ENCODE measurements at regions not wholly inside any gene's neighbourhood (a gene's known extent, or its start where the extent isn't known, plus 50 kb on each side); places are given as distances from the start of the nearest gene placed in this dataset.
"Not testable (repeated sequence)": the region's sequence is repeated elsewhere in the genome, so short reads cannot be mapped to it uniquely, and the experiment has no call there.

DNA sequence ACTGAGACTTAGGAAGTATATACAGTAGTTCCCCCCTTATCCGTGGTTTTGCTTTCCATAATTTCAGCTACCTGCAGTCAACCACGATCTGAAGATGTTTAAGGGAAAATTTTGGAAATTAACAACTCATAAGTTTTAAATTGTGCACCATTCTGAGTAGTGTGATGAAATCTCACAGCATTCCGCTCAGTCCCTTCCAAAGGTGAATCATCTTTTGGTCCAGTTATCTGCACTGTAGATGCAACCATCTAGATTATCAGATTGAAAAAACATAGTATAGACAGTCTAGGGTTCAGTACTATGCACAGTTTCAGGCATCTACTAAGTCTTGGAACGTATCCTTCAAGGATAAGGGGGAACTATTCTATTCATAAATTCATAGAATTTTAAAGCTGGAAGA, 109.0 kb downstream of the ANXA3 start:
- peaks cover 49% of the 10 kb centered on the region for H3K4me1 ChIP-seq (ENCODE audit: control insufficient read depth, insufficient read depth, low read length, poor library complexity, severe bottlenecking)
- WGBS, 2 experiments (ENCODE audit: insufficient coverage in 2 of 2), result no CpG with 5 or more reads among the region's 4 CpGs
- no peak overlapping the region for H3K27ac ChIP-seq (ENCODE audit: low read depth, low read length, severe bottlenecking)
- H3K9me3 ChIP-seq (ENCODE audit: control insufficient read depth, low read length), result no peaks in the 10 kb centered on the region
- H3K4me3 ChIP-seq (ENCODE audit: extremely low read depth, insufficient read depth, low read length, poor library complexity, severe bottlenecking), result no peak overlapping the region
- H3K36me3 ChIP-seq (ENCODE audit: control insufficient read depth, insufficient read depth, low read length), result no peaks in the 10 kb centered on the region

DNA sequence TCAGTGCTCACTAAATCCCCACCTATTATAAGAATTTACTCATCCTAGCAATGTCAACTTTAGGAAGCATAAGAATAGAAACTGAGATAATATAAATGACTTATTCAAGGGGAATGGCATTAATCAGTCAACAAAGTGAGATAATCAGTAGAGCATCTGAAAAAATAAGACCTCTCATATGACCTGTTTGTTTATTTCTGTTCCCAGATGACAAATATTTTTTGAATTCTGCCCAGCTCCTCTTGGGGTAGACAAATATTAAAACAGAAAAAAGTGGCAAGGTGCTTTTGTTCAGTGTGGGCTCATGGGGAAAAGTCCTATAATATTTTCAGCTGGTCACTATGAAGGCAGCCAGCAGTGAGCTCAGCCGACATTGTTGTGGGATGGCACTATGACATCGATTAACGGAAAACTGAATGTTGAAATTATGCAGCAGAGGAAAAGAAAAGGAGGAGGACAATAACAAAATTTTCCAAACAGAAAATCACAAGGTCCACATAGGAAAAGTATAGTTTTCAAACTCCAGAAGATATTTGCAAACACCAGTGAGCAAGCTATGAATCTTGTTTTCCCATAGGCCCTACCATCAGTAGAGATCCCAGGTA, 109.6 kb downstream of the ANXA3 start:
- Histone ChIP-seq H3K4me3 (ENCODE audit: extremely low read depth, insufficient read depth, low read length, poor library complexity, severe bottlenecking) (no peak overlapping the region), H3K4me1 (ENCODE audit: control insufficient read depth, insufficient read depth, low read length, poor library complexity, severe bottlenecking) (peaks cover 44% of the 10 kb centered on the region), H3K36me3 (ENCODE audit: control insufficient read depth, insufficient read depth, low read length) (no peaks in the 10 kb centered on the region), H3K27ac (ENCODE audit: low read depth, low read length, severe bottlenecking) (peak overlapping the region; percentile 39), H3K9me3 (ENCODE audit: control insufficient read depth, low read length) (no peaks in the 10 kb centered on the region)
- WGBS, 2 experiments (ENCODE audit: insufficient coverage in 2 of 2), result 60% methylated on average over 1 of the region's 3 CpGs; no CpG with 5 or more reads in 1 of the 2 experiments

DNA sequence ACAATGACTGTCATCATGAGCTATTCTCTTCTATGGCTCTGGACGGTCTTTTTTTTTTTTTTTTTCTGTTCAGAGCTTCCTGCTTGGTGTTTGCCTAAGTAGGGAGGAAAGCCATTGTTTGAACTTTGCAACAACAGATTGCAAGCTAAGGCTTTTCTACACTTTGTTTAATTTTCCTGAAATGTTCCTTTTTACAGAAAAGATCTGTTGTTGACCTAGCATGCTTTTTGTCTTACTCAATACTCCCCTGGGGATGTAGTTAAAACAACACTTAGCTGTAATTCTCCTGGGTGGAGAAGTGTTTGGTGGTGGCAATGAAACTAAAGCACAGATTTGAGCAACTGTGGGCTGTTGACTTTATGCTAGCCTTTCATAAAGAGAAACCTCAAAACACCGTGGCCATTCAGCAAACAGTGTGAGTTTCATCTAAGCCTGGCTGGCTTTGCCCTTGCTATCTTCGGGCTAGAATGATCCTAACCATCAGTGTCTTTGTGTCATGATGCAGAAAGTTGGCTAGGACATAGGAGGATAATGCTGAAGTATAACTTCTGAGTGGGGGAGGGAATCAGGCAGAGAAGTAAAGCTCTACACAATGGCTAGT, 110.5 kb downstream of the ANXA3 start:
- H3K9me3 ChIP-seq (ENCODE audit: control insufficient read depth, low read length), result no peaks in the 10 kb centered on the region
- peaks cover 38% of the 10 kb centered on the region for H3K4me1 ChIP-seq (ENCODE audit: control insufficient read depth, insufficient read depth, low read length, poor library complexity, severe bottlenecking)
- H3K27ac ChIP-seq (ENCODE audit: low read depth, low read length, severe bottlenecking), result peak overlapping the region; percentile 80
- H3K36me3 ChIP-seq (ENCODE audit: control insufficient read depth, insufficient read depth, low read length), result no peaks in the 10 kb centered on the region
- H3K4me3 ChIP-seq (ENCODE audit: extremely low read depth, insufficient read depth, low read length, poor library complexity, severe bottlenecking), result no peak overlapping the region
- 80 to 83% methylated on average over 2 of the region's 3 CpGs for WGBS, 2 experiments (ENCODE audit: insufficient coverage in 2 of 2)

DNA sequence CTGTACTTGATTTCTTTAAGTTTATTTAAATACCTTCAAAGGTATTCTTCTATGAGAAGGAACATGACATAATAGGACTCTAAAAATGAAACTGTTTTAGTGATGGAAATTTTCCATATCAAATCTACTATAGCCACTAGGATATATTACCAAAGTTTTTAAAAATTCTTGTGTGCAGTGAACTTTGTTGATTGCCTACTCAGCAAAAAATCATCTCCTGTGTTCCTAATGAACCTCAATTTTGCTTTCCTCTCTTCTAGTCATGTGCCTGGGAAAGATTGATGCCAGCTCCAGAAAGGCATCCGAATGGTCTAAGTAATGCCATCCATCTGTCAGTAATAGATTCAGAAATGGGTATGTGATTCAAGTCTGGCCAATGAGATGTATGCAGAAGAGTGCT, 111.1 kb downstream of the ANXA3 start:
- Histone ChIP-seq H3K9me3 (ENCODE audit: control insufficient read depth, low read length) (no peaks in the 10 kb centered on the region), H3K27ac (ENCODE audit: low read depth, low read length, severe bottlenecking) (no peak overlapping the region), H3K4me3 (ENCODE audit: extremely low read depth, insufficient read depth, low read length, poor library complexity, severe bottlenecking) (no peak overlapping the region), H3K4me1 (ENCODE audit: control insufficient read depth, insufficient read depth, low read length, poor library complexity, severe bottlenecking) (peaks cover 32% of the 10 kb centered on the region), H3K36me3 (ENCODE audit: control insufficient read depth, insufficient read depth, low read length) (no peaks in the 10 kb centered on the region)
- 100% methylated on average over 1 of the region's 1 CpG; no CpG with 5 or more reads in 1 of the 2 experiments for WGBS, 2 experiments (ENCODE audit: insufficient coverage in 2 of 2)

GRCh38 chr4:78664296-78664695, 111.9 kb upstream of the BMP2K start:
- H3K27ac ChIP-seq (ENCODE audit: low read depth, low read length, severe bottlenecking); H3K36me3 ChIP-seq (ENCODE audit: control insufficient read depth, insufficient read depth, low read length); H3K4me3 ChIP-seq (ENCODE audit: extremely low read depth, insufficient read depth, low read length, poor library complexity, severe bottlenecking); H3K9me3 ChIP-seq (ENCODE audit: control insufficient read depth, low read length): not testable (repeated sequence)
- WGBS, 2 experiments (ENCODE audit: insufficient coverage in 2 of 2), result 79 to 91% methylated on average over 5 of the region's 5 CpGs
- H3K4me1 ChIP-seq (ENCODE audit: control insufficient read depth, insufficient read depth, low read length, poor library complexity, severe bottlenecking), result peaks cover 24% of the 10 kb centered on the region

DNA sequence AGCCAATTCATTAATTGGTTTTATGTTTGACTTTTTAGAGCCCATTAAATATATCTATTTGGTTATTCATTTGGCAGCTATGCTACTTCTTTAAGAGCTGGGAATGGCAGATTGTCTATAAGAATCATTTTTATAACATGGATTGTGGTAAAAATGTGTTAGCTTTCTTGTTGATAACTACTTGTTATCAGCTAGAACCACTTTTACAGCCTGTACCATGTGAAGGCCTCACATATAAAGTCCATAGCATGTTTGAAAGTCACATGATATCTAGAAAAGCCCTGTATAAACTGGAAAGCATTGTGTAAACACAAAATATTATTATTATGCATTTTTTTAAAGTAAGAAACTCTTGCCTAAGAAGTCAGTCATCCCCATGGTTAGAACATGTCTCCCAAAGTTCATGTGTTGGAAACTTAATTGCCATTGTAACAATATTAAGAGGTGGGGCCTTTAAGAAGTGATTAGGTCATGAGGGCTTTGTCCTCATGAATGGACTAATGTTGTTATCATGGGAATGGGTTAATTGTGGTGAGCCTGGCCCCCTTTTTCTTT, 110.9 kb upstream of the BMP2K start:
- Histone ChIP-seq H3K4me3 (ENCODE audit: extremely low read depth, insufficient read depth, low read length, poor library complexity, severe bottlenecking) (no peak overlapping the region), H3K36me3 (ENCODE audit: control insufficient read depth, insufficient read depth, low read length) (no peaks in the 10 kb centered on the region), H3K27ac (ENCODE audit: low read depth, low read length, severe bottlenecking) (no peak overlapping the region), H3K9me3 (ENCODE audit: control insufficient read depth, low read length) (no peaks in the 10 kb centered on the region), H3K4me1 (ENCODE audit: control insufficient read depth, insufficient read depth, low read length, poor library complexity, severe bottlenecking) (peaks cover 20% of the 10 kb centered on the region)

GRCh38 chr4:78666830-78667258, 109.3 kb upstream of the BMP2K start:
- no peaks in the 10 kb centered on the region for H3K36me3 ChIP-seq (ENCODE audit: control insufficient read depth, insufficient read depth, low read length)
- peaks cover 12% of the 10 kb centered on the region for H3K4me1 ChIP-seq (ENCODE audit: control insufficient read depth, insufficient read depth, low read length, poor library complexity, severe bottlenecking)
- no peak overlapping the region for H3K27ac ChIP-seq (ENCODE audit: low read depth, low read length, severe bottlenecking)
- WGBS, 2 experiments (ENCODE audit: insufficient coverage in 2 of 2), result 79 to 83% methylated on average over 2 to 3 of the region's 3 CpGs
- H3K4me3 ChIP-seq (ENCODE audit: extremely low read depth, insufficient read depth, low read length, poor library complexity, severe bottlenecking), result no peak overlapping the region
- no peaks in the 10 kb centered on the region for H3K9me3 ChIP-seq (ENCODE audit: control insufficient read depth, low read length)

- Histone ChIP-seq H3K4me3 (ENCODE audit: extremely low read depth, insufficient read depth, low read length, poor library complexity, severe bottlenecking) (no peak overlapping the region), H3K27ac (ENCODE audit: low read depth, low read length, severe bottlenecking) (no peak overlapping the region), H3K36me3 (ENCODE audit: control insufficient read depth, insufficient read depth, low read length) (no peaks in the 10 kb centered on the region), H3K9me3 (ENCODE audit: control insufficient read depth, low read length) (no peaks in the 10 kb centered on the region), H3K4me1 (ENCODE audit: control insufficient read depth, insufficient read depth, low read length, poor library complexity, severe bottlenecking) (peaks cover 7% of the 10 kb centered on the region)
- WGBS, 2 experiments (ENCODE audit: insufficient coverage in 2 of 2), result 83% methylated on average over 1 of the region's 3 CpGs; no CpG with 5 or more reads in 1 of the 2 experiments
Measured at GRCh38 chr4:78667325-78667724, 108.8 kb upstream of the BMP2K start.

DNA sequence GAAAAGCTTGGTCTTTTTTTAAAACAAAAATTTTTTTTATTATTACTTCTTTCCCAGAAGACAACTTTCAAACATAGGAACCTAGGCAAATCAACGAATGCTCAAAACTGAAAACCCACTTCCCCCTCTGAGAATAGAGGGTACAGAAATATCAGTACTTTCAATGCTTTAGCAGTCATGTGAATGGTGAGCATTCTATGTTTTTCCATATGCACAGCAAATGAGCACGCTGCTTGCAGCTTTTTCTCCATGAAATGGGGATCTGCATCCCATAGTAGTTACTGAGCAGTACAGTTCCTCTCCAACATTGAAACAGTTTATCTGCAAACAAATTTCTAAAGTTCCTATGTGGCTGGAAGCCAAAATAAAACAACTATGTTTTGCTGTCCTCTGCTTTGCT, 108.4 kb upstream of the BMP2K start:
- H3K4me1 ChIP-seq (ENCODE audit: control insufficient read depth, insufficient read depth, low read length, poor library complexity, severe bottlenecking), result peaks cover 3% of the 10 kb centered on the region
- H3K27ac ChIP-seq (ENCODE audit: low read depth, low read length, severe bottlenecking), result no peak overlapping the region
- 100% methylated on average over 1 of the region's 2 CpGs for WGBS, 2 experiments (ENCODE audit: insufficient coverage in 2 of 2)
- no peaks in the 10 kb centered on the region for H3K9me3 ChIP-seq (ENCODE audit: control insufficient read depth, low read length)
- no peaks in the 10 kb centered on the region for H3K36me3 ChIP-seq (ENCODE audit: control insufficient read depth, insufficient read depth, low read length)
- no peak overlapping the region for H3K4me3 ChIP-seq (ENCODE audit: extremely low read depth, insufficient read depth, low read length, poor library complexity, severe bottlenecking)

DNA sequence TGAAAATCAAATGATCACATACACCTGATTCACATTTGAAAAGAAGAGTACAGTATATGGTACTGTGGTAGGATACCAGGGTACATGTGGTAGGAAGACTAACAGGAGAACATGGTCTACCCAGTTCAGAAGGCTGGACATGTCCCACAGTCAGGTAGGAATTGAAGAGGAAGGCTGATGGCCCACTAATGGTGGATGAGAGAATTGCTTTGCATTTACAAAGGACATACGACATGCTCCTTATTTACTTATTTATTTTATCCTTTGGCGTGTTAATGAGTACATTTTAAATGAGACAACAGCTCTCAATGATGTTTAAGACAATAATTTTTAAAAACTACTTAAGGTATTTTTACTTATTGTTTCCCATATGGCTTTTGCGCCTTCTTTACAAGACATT, 106.7 kb upstream of the BMP2K start:
- 100% methylated on average over 1 of the region's 3 CpGs; no CpG with 5 or more reads in 1 of the 2 experiments for WGBS, 2 experiments (ENCODE audit: insufficient coverage in 2 of 2)
- H3K9me3 ChIP-seq (ENCODE audit: control insufficient read depth, low read length), result no peaks in the 10 kb centered on the region

More for the DNA sequence above, 106.7 kb upstream of the BMP2K start:
- no peak overlapping the region for H3K4me3 ChIP-seq (ENCODE audit: extremely low read depth, insufficient read depth, low read length, poor library complexity, severe bottlenecking)
- H3K27ac ChIP-seq (ENCODE audit: low read depth, low read length, severe bottlenecking), result no peak overlapping the region
- no peaks in the 10 kb centered on the region for H3K36me3 ChIP-seq (ENCODE audit: control insufficient read depth, insufficient read depth, low read length)
- no peaks in the 10 kb centered on the region for H3K4me1 ChIP-seq (ENCODE audit: control insufficient read depth, insufficient read depth, low read length, poor library complexity, severe bottlenecking)
